ENCODE measurements at regions not wholly inside any gene's neighbourhood (a gene's known extent, or its start where the extent isn't known, plus 50 kb on each side); places are given as distances from the start of the nearest gene placed in this dataset.

GRCh38 chr12:61161961-61162360 lies 1098.2 kb upstream of the USP15 start (continued):
- TF ChIP-seq RBM39 (optimal IDR thresholded peaks at IDR 0.05; ENCODE audit: low read depth, low read length) (no peak), HOMEZ (CRISPR knock-in tag; IDR thresholded peaks at IDR 0.05) (no peak), GABPA (tag; conservative IDR thresholded peaks at IDR 0.05; ENCODE audit: low read depth) (no peak), CTCF (IDR thresholded peaks at IDR 0.05 in 2 of 3, conservative IDR thresholded peaks at IDR 0.05 in 1 of 3; ENCODE audit: insufficient read depth in 2 of 3, low read depth in 1 of 3, low read length in 3 of 3) (no peak), ZBTB9 (CRISPR knock-in tag; IDR thresholded peaks at IDR 0.05) (no peak), ZNF77 (CRISPR knock-in tag; IDR thresholded peaks at IDR 0.05) (no peak), HNRNPUL1 (IDR thresholded peaks at IDR 0.05; ENCODE audit: low read length) (no peak)

Data from K562 (cell line).